ENCODE measurements at regions not wholly inside any gene's neighbourhood (a gene's known extent, or its start where the extent isn't known, plus 50 kb on each side); places are given as distances from the start of the nearest gene placed in this dataset.

GRCh38 chr11:91794146-91794545 lies 430.5 kb upstream of the FAT3 start:
- Histone ChIP-seq H3K27ac (ENCODE audit: low read depth, low read length) (no peak overlapping the region), H3K9me3 (ENCODE audit: control insufficient read depth in 1 of 2, low read length in 2 of 2) (no peaks in the 10 kb centered on the region)

GRCh38 chr11:91792779-91793262 lies 431.8 kb upstream of the FAT3 start:
- Histone ChIP-seq H3K9me3 (ENCODE audit: control insufficient read depth in 1 of 2, low read length in 2 of 2) (no peaks in the 10 kb centered on the region), H3K27ac (ENCODE audit: low read depth, low read length) (no peak overlapping the region), H3K9ac (ENCODE audit: low read depth in 1 of 2, low read length in 2 of 2) (no peak overlapping the region)

More at GRCh38 chr11:91794146-91794545, 430.5 kb upstream of the FAT3 start:
- H3K4me1 ChIP-seq (ENCODE audit: control insufficient read depth in 1 of 2, insufficient read depth in 2 of 2, low read length in 2 of 2), result peaks cover 15 to 23% of the 10 kb centered on the region in 2 donors
- H3K4me3 ChIP-seq (ENCODE audit: low read depth in 1 of 2, low read length in 2 of 2), result no peak overlapping the region
- no peaks in the 10 kb centered on the region for H3K36me3 ChIP-seq (ENCODE audit: control insufficient read depth in 1 of 2, insufficient read depth in 2 of 2, low read length in 2 of 2)
- no peaks in the 10 kb centered on the region for H3K27me3 ChIP-seq (ENCODE audit: control insufficient read depth in 1 of 2, insufficient read depth in 2 of 2, low read length in 2 of 2)
- H3K9ac ChIP-seq (ENCODE audit: low read depth in 1 of 2, low read length in 2 of 2), result no peak overlapping the region

GRCh38 chr11:91791171-91791468 lies 433.5 kb upstream of the FAT3 start:
- no peak overlapping the region for H3K27ac ChIP-seq (ENCODE audit: low read depth, low read length)
- H3K4me3 ChIP-seq (ENCODE audit: low read depth in 1 of 2, low read length in 2 of 2), result no peak overlapping the region
- H3K36me3 ChIP-seq (ENCODE audit: control insufficient read depth in 1 of 2, insufficient read depth in 2 of 2, low read length in 2 of 2), result no peaks in the 10 kb centered on the region
- no peak overlapping the region for H3K9ac ChIP-seq (ENCODE audit: low read depth in 1 of 2, low read length in 2 of 2)
- H3K27me3 ChIP-seq (ENCODE audit: control insufficient read depth in 1 of 2, insufficient read depth in 2 of 2, low read length in 2 of 2), result no peaks in the 10 kb centered on the region
- H3K4me1 ChIP-seq (ENCODE audit: control insufficient read depth in 1 of 2, insufficient read depth in 2 of 2, low read length in 2 of 2), result peaks cover 10 to 14% of the 10 kb centered on the region in 2 donors
- H3K9me3 ChIP-seq (ENCODE audit: control insufficient read depth in 1 of 2, low read length in 2 of 2), result no peaks in the 10 kb centered on the region

More at GRCh38 chr11:91792779-91793262, 431.8 kb upstream of the FAT3 start:
- Histone ChIP-seq H3K36me3 (ENCODE audit: control insufficient read depth in 1 of 2, insufficient read depth in 2 of 2, low read length in 2 of 2) (no peaks in the 10 kb centered on the region), H3K4me3 (ENCODE audit: low read depth in 1 of 2, low read length in 2 of 2) (no peak overlapping the region), H3K4me1 (ENCODE audit: control insufficient read depth in 1 of 2, insufficient read depth in 2 of 2, low read length in 2 of 2) (peaks cover 15 to 23% of the 10 kb centered on the region in 2 donors), H3K27me3 (ENCODE audit: control insufficient read depth in 1 of 2, insufficient read depth in 2 of 2, low read length in 2 of 2) (no peaks in the 10 kb centered on the region)

- Histone ChIP-seq H3K4me1 (ENCODE audit: control insufficient read depth in 1 of 2, insufficient read depth in 2 of 2, low read length in 2 of 2) (peaks cover 10 to 14% of the 10 kb centered on the region in 2 donors), H3K36me3 (ENCODE audit: control insufficient read depth in 1 of 2, insufficient read depth in 2 of 2, low read length in 2 of 2) (no peaks in the 10 kb centered on the region), H3K27me3 (ENCODE audit: control insufficient read depth in 1 of 2, insufficient read depth in 2 of 2, low read length in 2 of 2) (no peaks in the 10 kb centered on the region), H3K4me3 (ENCODE audit: low read depth in 1 of 2, low read length in 2 of 2) (no peak overlapping the region), H3K27ac (ENCODE audit: low read depth, low read length) (no peak overlapping the region), H3K9me3 (ENCODE audit: control insufficient read depth in 1 of 2, low read length in 2 of 2) (no peaks in the 10 kb centered on the region), H3K9ac (ENCODE audit: low read depth in 1 of 2, low read length in 2 of 2) (no peak overlapping the region)
Observed at GRCh38 chr11:91790346-91791170, 434.1 kb upstream of the FAT3 start.

- H3K36me3 ChIP-seq (ENCODE audit: control insufficient read depth in 1 of 2, insufficient read depth in 2 of 2, low read length in 2 of 2), result no peaks in the 10 kb centered on the region
- no peak overlapping the region for H3K4me3 ChIP-seq (ENCODE audit: low read depth in 1 of 2, low read length in 2 of 2)
- no peaks in the 10 kb centered on the region for H3K4me1 ChIP-seq (ENCODE audit: control insufficient read depth in 1 of 2, insufficient read depth in 2 of 2, low read length in 2 of 2)
- no peak overlapping the region for H3K9ac ChIP-seq (ENCODE audit: low read depth in 1 of 2, low read length in 2 of 2)
- H3K27me3 ChIP-seq (ENCODE audit: control insufficient read depth in 1 of 2, insufficient read depth in 2 of 2, low read length in 2 of 2), result no peaks in the 10 kb centered on the region
- H3K9me3 ChIP-seq (ENCODE audit: control insufficient read depth in 1 of 2, low read length in 2 of 2), result no peaks in the 10 kb centered on the region
- H3K27ac ChIP-seq (ENCODE audit: low read depth, low read length), result no peak overlapping the region
Observed at GRCh38 chr11:91788764-91789163, 435.9 kb upstream of the FAT3 start.

GRCh38 chr11:91786097-91786496 lies 438.5 kb upstream of the FAT3 start:
- Histone ChIP-seq H3K27ac (ENCODE audit: low read depth, low read length) (no peak overlapping the region), H3K36me3 (ENCODE audit: control insufficient read depth in 1 of 2, insufficient read depth in 2 of 2, low read length in 2 of 2) (no peaks in the 10 kb centered on the region), H3K9me3 (ENCODE audit: control insufficient read depth in 1 of 2, low read length in 2 of 2) (peaks cover 0 to 6% of the 10 kb centered on the region in 2 donors), H3K9ac (ENCODE audit: low read depth in 1 of 2, low read length in 2 of 2) (no peak overlapping the region), H3K27me3 (ENCODE audit: control insufficient read depth in 1 of 2, insufficient read depth in 2 of 2, low read length in 2 of 2) (no peaks in the 10 kb centered on the region), H3K4me1 (ENCODE audit: control insufficient read depth in 1 of 2, insufficient read depth in 2 of 2, low read length in 2 of 2) (no peaks in the 10 kb centered on the region), H3K4me3 (ENCODE audit: low read depth in 1 of 2, low read length in 2 of 2) (no peak overlapping the region)

- Histone ChIP-seq H3K4me3 (ENCODE audit: low read depth in 1 of 2, low read length in 2 of 2) (no peak overlapping the region), H3K9ac (ENCODE audit: low read depth in 1 of 2, low read length in 2 of 2) (no peak overlapping the region), H3K4me1 (ENCODE audit: control insufficient read depth in 1 of 2, insufficient read depth in 2 of 2, low read length in 2 of 2) (no peaks in the 10 kb centered on the region), H3K27me3 (ENCODE audit: control insufficient read depth in 1 of 2, insufficient read depth in 2 of 2, low read length in 2 of 2) (no peaks in the 10 kb centered on the region), H3K9me3 (ENCODE audit: control insufficient read depth in 1 of 2, low read length in 2 of 2) (peaks cover 0 to 6% of the 10 kb centered on the region in 2 donors), H3K27ac (ENCODE audit: low read depth, low read length) (no peak overlapping the region), H3K36me3 (ENCODE audit: control insufficient read depth in 1 of 2, insufficient read depth in 2 of 2, low read length in 2 of 2) (no peaks in the 10 kb centered on the region)
Observed at GRCh38 chr11:91783173-91783572, 441.4 kb upstream of the FAT3 start.

- no peak overlapping the region for H3K27ac ChIP-seq (ENCODE audit: low read depth, low read length)
- H3K9me3 ChIP-seq (ENCODE audit: control insufficient read depth in 1 of 2, low read length in 2 of 2), result peaks cover 0 to 6% of the 10 kb centered on the region in 2 donors
- H3K4me1 ChIP-seq (ENCODE audit: control insufficient read depth in 1 of 2, insufficient read depth in 2 of 2, low read length in 2 of 2), result no peaks in the 10 kb centered on the region
- no peaks in the 10 kb centered on the region for H3K36me3 ChIP-seq (ENCODE audit: control insufficient read depth in 1 of 2, insufficient read depth in 2 of 2, low read length in 2 of 2)
- H3K27me3 ChIP-seq (ENCODE audit: control insufficient read depth in 1 of 2, insufficient read depth in 2 of 2, low read length in 2 of 2), result no peaks in the 10 kb centered on the region
- no peak overlapping the region for H3K4me3 ChIP-seq (ENCODE audit: low read depth in 1 of 2, low read length in 2 of 2)
- H3K9ac ChIP-seq (ENCODE audit: low read depth in 1 of 2, low read length in 2 of 2), result no peak overlapping the region
Observed at GRCh38 chr11:91778758-91779157, 445.9 kb upstream of the FAT3 start.

- Histone ChIP-seq H3K4me1 (ENCODE audit: control insufficient read depth in 1 of 2, insufficient read depth in 2 of 2, low read length in 2 of 2) (no peaks in the 10 kb centered on the region), H3K4me3 (ENCODE audit: low read depth in 1 of 2, low read length in 2 of 2) (no peak overlapping the region), H3K9ac (ENCODE audit: low read depth in 1 of 2, low read length in 2 of 2) (no peak overlapping the region), H3K27ac (ENCODE audit: low read depth, low read length) (no peak overlapping the region), H3K36me3 (ENCODE audit: control insufficient read depth in 1 of 2, insufficient read depth in 2 of 2, low read length in 2 of 2) (no peaks in the 10 kb centered on the region), H3K27me3 (ENCODE audit: control insufficient read depth in 1 of 2, insufficient read depth in 2 of 2, low read length in 2 of 2) (no peaks in the 10 kb centered on the region), H3K9me3 (ENCODE audit: control insufficient read depth in 1 of 2, low read length in 2 of 2) (no peaks in the 10 kb centered on the region)
Observed at GRCh38 chr11:91776655-91777054, 448.0 kb upstream of the FAT3 start.

- Histone ChIP-seq H3K9ac (ENCODE audit: low read depth in 1 of 2, low read length in 2 of 2) (no peak overlapping the region), H3K27ac (ENCODE audit: low read depth, low read length) (no peak overlapping the region), H3K27me3 (ENCODE audit: control insufficient read depth in 1 of 2, insufficient read depth in 2 of 2, low read length in 2 of 2) (no peaks in the 10 kb centered on the region), H3K9me3 (ENCODE audit: control insufficient read depth in 1 of 2, low read length in 2 of 2) (no peaks in the 10 kb centered on the region), H3K4me1 (ENCODE audit: control insufficient read depth in 1 of 2, insufficient read depth in 2 of 2, low read length in 2 of 2) (no peaks in the 10 kb centered on the region), H3K36me3 (ENCODE audit: control insufficient read depth in 1 of 2, insufficient read depth in 2 of 2, low read length in 2 of 2) (no peaks in the 10 kb centered on the region), H3K4me3 (ENCODE audit: low read depth in 1 of 2, low read length in 2 of 2) (no peak overlapping the region)
Observed at GRCh38 chr11:91773090-91773489, 451.5 kb upstream of the FAT3 start.

All from duodenal mucosa (tissue), 2 donors.